ENCODE measurements at regions not wholly inside any gene's neighbourhood (a gene's known extent, or its start where the extent isn't known, plus 50 kb on each side); places are given as distances from the start of the nearest gene placed in this dataset.
"Not testable (repeated sequence)": the region's sequence is repeated elsewhere in the genome, so short reads cannot be mapped to it uniquely, and the experiment has no call there.

DNA sequence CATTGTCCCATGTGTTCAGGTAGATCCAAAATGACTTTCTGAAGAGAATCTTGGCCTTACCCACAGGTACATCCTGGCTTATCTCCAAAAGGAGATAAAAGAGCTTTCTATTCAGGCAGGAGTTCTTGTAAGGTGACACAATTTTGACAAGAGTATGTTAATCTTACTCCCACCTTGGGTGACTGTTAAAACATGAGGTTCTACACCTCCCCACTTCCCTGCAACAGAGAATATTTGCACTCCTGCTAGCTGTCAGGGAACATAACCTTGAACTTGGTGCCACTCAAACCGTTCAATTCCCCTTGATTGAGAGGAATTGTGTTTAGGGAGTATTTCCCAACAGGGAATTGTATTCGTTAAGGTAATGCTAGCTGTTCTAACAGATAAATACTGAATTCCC is 372.5 kb upstream of the KLHL29 start:
- no peak for DNase-seq

DNA sequence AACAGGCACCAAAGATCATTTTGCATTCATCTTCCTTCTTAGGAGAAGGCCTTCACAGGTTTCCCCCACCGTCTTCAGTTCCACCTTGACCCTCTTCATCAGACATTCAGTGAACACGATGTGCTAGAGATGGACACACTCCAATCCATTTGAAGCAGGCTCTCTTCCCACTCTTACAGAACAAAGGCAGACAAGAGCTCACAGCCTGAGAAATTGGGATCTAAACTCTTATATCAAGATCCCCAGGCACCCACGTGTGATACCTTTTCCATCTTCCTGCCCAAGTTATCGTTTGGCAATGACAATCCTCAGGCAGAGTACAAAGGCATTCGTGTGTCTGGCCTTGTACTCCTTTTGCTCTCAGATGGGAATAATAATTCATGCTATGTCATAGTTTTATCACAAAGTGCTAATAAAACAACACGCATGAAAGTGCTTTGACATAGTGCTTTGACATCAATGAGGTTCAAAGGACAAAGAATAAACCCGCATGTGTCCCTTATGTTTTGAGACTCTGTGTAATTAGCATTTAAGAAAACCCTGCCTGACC is 369.3 kb upstream of the KLHL29 start:
- no peak for DNase-seq

DNA sequence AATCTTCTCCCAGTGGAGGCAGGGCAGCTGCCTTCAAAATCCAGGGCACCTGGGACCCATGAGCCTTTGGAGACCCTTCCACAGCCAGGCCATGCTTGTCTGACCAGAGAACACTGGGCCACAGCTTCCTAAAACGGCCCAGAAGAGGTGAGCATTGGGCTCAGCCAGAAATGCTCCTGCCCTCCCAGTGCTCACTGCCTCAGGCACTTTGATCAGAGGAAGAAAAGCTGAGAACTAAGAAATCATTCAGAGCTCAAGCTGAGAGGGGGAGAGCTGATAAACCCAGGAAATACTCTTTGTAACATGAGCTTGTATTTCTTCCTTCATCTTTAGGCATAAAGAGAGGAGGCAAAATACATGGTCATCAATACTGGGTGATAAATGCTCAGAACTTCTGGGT is 365.5 kb upstream of the KLHL29 start:
- no peak for DNase-seq

DNA sequence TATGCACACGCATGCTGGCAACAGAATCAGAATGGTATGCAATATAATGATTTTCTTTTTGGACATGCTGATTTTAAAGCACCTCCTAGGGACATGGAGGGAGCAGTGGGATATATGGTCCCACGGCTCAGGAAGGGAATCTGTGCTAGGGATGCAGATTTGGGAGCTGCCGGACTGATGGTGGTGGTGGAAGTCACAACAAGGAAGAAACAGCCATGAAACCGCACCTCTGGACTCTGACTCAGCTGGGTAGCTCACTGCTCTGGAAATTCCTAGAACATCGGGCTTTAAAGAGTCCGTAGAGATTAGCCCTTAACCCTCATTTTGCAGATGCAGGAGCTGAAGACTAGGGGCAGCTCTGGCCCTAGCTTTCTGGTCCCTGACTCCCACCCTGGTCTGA is 364.3 kb upstream of the KLHL29 start:
- DNase-seq, result no peak

DNA sequence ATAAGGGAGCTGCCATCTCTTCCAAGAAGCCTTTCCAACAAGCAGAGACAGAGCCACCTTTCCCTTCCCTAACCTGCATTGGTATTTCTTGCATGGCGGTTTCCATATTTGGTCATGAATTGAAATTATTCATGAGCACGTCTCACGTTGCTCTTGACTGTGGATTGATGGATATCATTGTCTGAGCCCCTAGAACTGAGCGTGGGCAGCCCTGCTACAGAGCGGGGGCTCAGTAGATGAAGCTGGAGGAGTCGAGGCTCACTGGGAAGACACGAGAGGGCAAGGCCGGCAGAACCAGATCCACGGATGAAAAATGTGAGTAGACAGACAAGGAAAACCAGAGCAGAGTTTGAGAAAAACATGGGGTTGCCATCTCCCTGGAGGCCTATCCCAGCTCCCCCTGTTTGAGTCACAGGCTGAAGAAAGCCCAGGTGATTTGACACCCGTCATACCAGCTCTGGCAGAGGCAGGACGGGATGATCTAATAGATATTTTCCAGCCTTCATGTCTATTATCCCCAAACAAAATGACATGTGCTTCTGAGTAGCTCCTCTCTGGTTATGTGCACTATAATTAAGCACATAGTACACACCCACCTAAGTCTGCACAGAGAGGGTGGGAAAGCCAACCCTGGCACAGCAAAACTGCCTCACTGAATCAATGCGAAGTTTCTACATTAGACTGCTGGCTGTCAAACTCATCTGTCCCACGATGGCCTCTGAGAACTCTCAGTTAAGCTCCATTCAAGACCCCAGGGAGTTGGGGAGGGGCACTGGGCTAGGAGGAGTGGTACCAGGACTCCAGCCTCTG is 363.5 kb upstream of the KLHL29 start:
- no peak for DNase-seq

DNA sequence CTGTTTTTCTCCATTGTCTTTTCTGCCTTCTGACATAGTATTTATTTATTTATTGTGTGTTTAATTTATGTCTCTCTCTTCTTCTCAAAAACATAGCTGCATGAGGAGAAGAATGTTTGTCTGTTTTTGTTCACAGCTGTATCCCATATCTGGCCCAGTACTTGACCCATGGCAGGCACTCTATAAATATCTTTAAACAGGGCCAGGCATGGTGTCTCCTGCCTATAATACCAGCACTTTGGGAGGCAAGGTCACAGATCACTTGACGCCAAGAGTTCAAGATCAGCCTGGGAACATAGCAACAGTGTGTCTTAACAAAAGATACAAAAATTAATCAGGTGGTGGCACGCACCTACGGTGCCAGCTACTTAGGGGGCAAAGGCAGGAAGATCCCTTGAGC is 361.3 kb upstream of the KLHL29 start:
- no peak for DNase-seq

DNA sequence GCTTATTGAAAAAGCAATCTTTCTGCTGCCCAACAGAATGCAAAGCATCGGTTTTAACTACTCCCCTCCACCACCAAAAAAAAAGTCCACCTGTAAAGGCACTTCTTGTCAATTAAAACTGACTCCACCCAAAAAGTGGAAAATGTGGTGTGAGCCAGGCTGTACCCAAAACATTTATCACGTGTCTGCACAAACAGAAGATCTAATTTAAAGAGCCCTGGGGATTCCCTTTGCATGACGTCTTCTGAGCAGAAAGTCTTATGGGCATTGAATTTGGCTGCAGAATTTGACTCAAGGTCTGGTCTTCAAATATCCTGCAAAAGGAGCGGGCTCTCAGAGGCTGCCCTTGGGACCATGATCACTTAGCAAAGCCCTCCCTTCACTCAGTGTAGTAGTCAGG is 358.3 kb upstream of the KLHL29 start:
- no peak for DNase-seq

DNA sequence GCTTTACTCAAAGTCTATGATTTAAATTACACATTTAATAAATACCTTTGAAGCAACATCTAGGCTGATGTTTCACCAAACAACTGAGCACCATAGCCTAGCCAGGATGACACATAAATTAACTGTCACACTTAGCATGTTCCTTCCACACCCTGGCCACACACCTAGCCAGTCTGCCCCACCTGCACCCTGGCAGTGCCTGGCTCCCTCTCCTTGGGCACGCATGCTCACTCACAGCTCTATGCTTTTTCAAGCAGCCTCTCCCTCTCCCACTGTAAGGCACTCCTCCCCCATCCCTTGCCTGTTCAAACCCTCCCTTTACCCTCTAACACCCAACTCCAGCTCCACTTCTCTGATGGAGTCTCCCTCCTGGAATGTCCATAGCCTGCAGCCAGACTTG is 357.6 kb upstream of the KLHL29 start:
- no peak for DNase-seq

DNA sequence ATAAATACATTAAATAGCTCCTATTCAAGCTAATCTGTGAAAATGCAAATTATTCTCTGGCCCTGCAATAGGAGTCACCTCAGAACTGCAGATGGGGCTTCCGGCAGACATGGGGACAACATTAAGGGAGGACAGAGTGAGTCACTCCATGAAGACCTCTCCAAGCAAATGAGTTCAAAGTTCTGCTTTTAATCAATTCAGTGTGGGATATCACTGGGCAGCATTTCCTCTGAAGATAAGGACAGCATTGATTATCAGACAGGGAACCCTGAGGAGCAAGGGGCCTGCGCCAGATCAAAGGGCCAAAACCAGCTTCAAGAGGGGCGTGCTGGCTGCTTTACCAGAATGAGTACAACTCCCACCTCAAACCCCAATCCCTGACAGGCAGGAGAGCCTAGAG is 356.9 kb upstream of the KLHL29 start:
- DNase-seq, result no peak

DNA sequence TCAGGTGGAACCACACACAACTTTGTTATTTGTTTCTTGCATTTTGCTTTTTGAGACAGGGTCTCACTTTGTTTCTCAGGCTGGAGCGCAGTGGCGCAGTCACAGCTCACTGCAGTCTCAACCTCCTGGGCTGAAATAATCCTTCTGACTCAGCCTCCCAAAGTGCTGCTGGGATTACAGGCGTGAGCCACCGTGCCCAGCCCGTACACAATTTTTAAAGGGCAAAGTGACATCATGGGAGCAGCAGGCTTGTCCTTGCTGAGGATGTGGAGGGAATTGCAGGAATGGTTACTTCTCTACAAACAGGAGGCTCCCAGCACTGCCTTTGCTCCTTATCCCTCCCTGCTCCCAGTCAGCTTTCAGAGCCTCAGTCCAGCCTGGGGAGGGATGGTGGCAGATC is 355.9 kb upstream of the KLHL29 start:
- DNase-seq, result no peak

DNA sequence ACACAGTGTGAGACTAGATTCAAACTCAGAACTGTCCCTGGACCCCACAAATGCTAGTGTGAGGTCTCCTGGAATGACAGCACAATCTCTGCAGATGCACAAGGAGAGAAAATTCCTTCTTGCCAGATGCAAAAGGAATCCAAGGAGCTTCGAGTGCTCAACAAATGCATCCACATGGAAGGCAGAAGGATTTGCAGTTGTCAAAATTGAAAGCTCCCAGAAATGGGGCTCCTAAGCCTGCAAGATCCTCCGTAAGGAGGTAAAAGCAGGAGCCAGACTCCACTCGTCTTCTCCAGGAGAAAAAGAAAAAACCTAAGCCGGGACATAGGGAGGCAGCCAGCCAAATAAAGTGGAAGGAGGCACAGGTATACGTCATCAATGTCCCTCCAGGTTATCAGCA is 355.0 kb upstream of the KLHL29 start:
- no peak for DNase-seq

DNA sequence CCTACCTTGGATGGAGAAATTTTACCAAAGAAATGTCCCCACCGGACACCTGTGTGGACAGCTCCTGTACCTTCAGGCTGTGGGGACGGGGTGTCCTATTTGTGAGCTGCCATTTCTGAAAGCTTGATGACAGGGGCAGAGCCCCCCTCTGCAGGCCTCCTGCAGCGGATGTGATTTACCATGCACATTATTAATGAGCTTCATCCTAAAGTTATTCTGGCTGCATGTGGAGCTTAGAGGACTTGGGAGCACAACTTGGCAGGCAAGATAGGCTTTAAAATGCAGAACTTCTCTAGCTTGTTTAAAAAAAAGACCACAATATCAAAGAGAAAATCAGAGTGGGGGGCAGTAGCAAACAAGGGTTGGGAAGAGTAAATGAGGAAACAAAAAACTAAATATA is 350.0 kb upstream of the KLHL29 start:
- no peak for DNase-seq

DNA sequence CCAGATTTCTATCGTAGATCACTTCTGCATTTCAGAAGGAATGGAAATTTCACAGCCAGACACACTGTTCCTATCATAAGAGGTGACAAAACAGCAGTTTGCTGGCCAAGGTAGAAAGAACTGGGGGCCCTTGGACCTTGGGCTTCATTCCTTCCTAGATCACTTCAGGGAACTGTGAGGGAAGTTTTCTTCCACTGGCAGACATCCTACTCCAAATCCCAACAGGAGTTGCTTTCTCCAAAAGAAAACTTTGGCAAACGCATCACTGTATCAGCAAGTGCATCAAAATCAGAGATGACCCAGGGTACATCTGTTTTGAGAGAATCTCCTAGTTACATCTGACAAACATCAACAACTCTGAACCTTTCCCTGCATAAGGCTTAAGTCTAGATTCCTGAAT is 348.4 kb upstream of the KLHL29 start:
- no peak for DNase-seq

DNA sequence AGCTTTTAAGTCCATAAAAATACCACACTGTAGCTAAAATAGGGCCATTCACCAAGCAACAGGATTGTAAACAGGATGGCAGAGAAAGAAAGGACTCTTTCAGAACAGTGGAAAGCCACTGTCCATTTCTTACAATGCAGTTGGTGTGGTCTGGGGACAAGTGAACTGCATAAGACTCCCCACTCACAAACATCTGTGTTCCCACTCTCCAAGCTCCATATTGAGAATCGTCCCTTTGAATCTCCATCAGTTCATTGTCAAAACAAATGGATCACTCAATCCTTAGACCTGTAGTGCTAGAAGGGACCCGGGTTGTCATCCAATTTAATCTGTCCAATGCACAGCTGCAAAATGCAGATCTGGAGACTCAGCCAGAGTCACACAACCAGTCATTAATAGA is 347.4 kb upstream of the KLHL29 start:
- DNase-seq, result no peak

DNA sequence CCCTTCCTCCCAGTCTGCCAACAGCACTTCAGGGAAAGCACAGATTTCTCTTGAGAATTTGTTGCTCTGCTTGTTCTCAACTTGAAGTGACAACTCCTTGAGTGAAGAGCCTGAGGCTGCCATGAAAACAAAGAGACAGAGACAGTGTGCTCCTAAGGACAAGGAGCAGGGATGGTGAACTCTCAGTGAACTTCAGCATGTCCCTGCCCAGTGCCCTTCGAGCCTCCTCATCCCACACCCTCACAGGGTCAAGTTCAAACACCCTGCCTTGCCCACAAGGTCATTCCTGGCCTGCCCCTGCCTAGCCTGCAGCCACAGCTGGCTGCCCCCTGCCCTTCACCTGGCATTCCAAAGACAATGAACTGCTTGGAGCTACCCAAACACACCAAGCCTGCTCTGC is 343.5 kb upstream of the KLHL29 start:
- no peak for DNase-seq

DNA sequence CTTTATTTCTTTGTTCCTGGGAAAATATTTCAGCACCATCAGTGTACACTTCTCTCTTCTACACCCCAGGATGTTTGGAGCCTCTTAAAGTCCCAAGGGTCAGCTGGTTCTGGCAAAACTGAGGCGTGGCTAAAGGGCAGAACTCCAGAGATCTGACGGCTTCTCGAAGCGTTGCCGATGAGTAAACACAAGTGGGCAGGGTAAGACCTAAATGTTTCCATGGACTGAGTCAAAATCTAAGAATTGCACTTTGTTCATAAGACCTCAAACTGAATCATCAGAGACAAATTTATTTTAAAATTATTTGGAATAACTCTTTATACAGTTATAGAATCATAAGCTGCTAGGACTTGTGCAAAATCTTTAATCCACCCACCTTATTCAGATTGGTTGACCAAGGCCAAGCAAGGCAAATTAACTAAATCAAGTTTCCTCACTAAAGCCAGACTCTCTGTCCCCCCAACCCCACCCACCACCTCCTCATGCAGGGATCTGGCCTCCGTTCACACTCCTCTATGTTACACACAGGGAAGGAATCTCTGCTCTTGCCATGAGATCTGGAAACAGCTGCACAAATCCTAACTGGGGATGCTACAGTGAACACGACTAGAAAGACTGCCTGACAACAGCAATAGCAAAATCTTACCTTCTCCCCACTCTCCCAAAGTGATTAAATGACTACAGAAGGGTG is 342.6 kb upstream of the KLHL29 start:
- no peak for DNase-seq

DNA sequence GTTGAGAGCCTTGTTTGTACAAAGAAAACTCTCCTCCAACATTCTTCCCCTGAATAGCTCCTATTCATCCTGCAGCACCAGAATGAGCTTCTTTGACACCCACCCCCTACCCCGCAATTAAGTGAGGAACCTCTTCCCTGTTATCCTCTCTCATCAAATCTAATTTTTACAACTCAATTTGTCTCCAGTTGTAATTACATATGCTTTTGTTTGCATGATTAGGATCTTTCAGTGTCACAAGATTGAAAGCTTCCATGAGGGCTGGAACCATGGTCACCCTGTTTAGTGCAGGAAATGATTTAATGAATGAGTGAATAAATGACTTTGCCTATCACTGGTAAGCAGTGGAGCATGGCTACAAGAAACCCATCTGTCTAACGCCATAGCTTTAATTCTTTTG is 334.6 kb upstream of the KLHL29 start:
- DNase-seq, result no peak

DNA sequence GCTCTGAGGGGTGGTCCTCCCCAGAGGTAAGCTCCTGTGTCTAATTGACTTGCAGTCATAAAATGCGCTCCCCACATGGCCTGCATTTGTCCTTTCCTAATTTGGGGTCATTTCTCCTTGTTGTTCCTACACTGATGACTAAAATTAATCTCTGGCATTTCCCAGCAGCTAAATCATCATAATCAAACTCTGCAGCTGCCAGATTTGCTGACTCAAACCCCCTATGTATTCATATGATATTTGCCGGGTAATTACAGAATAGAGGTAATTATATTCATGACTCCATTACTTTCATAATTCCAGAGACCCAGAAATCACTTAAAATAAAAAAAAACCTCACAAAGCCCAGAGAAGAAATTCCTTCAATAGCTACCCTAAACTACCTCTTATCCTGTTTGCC is 331.4 kb upstream of the KLHL29 start:
- DNase-seq, result no peak

DNA sequence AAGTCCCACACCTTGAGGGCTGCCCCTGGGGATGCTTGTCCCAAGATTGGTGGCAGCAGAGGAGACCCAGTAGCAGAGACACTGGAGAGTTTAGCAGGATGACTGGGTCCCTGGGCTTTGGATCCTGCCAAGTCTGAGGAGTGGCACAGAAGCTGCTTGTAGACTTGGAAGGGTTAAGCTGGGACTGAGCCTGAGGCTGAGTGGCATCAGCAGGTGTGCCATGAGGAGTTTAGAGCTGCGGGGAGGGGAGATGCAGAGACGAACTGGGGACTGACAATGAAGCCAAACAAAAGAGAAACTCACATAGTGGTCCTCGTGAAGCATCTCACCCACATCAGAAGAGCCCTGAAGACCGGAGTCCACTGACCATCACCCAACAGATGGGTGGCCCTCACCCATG is 329.7 kb upstream of the KLHL29 start:
- no peak for DNase-seq

DNA sequence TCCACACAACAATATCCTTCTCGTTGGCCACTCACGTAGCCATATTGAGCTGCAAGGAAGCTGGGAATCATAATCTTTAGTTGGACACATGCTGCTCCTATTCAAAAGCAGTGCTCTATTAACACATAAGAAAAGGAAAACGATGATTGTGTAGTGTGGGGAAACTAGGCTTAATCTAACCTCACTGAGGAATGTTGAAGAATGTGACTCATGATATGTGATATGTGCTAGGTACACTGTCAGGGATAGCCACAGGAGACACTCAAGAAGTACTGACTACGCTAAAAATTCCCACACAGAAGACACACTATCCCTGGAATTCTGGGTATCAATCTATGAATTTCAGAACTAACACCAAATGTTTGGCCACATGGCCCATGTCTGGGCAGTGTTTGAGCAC is 328.1 kb upstream of the KLHL29 start:
- DNase-seq, result not testable (repeated sequence)

DNA sequence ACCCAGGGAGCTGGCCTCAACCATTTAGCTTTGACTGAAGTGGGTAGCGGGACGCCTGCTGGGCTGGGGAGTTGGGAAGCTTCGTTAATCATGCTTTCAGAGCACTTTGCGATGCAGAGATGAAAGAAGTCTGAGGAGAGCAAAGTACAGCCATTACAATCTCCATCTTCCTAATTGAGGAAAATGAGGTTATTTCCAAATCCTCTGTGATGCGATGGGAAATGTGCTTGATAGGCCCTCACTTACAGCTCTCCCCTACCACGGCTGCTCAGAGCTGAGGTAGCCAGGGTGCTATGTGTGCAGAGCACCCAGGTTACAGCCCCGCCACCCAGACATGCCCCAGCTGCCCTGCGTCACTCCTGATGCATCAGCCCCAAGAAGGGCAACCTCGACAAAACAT is 326.5 kb upstream of the KLHL29 start:
- DNase-seq, result no peak

DNA sequence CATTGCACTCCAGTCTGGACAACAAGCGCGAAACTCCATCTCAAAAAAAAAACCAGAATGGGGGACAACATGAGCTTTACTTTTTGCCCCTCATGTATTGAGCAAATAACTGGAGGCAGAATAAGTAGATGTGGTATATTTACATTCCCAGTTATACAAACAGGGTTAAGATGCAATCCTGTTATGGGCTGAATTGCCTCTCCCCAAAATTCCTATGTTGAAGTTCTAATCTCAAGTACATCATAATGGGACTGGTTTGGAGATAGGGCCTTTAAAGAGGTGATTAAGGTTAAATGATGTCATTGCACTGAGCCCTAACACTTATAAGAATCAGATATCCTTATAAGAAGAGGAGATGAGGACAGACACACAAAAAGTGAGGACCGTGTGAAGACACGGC is 319.8 kb upstream of the KLHL29 start:
- DNase-seq, result no peak

DNA sequence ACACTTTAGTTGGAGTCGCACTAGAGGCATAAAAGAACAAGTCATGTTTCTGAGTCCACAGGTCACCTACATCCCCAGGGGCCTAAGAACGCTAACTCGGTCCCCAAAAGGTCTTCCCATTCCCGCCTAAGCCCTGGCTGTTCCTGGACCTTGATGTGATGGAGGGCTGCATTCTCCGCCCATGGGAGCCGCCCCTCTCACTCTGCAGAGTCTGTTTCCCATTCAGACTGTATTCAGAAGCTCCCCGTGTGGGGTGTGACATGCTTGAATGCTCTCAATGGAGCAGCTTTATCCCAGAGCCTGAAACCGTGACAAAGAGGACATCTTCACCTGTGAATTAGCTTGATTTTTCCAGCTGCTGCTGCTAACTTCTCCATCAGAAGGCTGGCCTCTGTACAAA is 319.0 kb upstream of the KLHL29 start:
- no peak for DNase-seq

DNA sequence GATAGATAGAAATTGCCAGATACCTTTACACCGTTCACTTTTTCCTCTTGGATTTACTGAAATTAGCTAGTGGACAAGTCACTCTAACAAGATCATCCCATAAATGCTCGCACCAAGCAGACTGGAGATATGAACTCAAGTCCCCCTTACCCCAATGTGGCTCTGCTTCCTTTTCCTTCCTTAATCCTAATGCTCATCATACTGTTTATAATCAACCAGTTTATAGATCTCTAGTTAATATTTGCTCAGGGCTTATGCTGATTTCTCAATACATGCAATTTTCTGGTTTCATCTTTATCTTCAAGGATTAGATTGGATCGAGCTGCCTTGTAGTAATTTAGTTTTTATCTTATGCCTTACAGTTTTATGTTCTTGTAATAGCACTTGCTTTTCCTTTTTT is 318.3 kb upstream of the KLHL29 start:
- DNase-seq, result no peak

DNA sequence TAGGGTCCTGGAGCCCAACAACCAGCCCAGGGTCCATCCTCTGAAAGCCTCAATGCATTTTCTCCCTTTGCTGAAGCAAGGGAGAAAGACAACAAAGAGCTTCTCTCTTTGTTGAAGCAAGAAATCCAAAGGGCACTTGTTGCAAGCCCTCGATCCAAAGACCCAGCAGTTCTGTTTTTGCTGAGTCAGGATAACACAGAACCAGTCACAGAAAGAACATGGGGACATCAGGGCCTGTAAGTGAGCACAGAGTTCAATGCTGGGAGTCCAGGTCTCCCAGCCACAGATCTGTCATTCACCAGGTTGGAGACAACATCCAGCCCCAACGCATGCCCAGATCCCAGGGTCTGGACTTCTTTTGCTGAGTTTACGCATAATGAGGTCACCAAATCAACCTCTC is 315.8 kb upstream of the KLHL29 start:
- DNase-seq, result no peak
